GM10248 (cell line): ENCODE measurements at regions not wholly inside any gene's neighbourhood (a gene's known extent, or its start where the extent isn't known, plus 50 kb on each side); places are given as distances from the start of the nearest gene placed in this dataset.
"Not testable (repeated sequence)": the region's sequence is repeated elsewhere in the genome, so short reads cannot be mapped to it uniquely, and the experiment has no call there.

Source experiments
- CTCF ChIA-PET: fragments of 300-600 bp; sonication (Branson Sonifier 250); formaldehyde crosslinking; extraction: SDS; loops from one replicate; lab custom pipeline; 2021; ENCODE audit warnings: antibody characterized with exemption; lab: Yijun Ruan, JAX
- POLR2A ChIA-PET: fragments of 350-650 bp; sonication (Branson Sonifier 250); formaldehyde crosslinking; extraction: SDS; loops from one replicate; lab custom pipeline; 2020; ENCODE audit warnings: antibody characterized with exemption; lab: Yijun Ruan, JAX
- DNase-seq: peaks from one replicate; pipeline ENCODE4 v3.0.0; 2012; ENCODE audit errors: extremely low spot score
- TF ChIP-seq, protein P1 (sequence below): IDR thresholded peaks from 2 replicates; pipeline ENCODE4 v1.5.1; 2012; ENCODE audit warnings: mild to moderate bottlenecking, low read depth; ENCODE audit errors: extremely low read depth, missing control alignments, control extremely low read depth

DNA sequence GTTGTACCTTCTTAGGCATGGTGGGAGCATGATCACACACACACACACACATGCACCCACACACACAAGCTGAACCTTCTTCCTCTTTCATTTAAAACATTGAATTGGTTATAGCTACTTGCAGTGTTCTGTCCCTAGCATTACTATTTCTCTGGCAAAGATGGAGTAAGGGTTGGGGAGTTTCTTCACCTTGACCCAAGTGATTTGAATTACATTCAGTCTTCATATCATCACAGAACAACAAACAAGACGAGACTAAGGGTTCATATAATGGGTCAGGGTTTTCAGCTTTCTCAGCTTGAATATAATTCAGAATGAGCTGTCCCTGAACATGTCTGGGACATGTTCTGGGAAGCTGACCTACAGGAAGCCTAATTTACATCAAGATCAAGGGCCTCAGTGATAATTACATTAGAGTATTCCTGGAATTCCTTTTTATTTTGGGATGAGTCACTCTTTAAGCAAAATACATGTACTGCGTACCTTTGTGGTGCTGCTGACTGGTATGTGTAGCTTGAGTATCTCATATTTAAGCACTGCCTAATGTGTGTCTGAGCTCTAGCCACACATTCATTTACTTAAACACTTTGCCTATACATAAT is 213.5 kb upstream of the TMEM229A start:
- CTCF ChIA-PET, result interaction anchor here (0.8 to 1.0 kb wide), 2 partner anchors 9 to 27 kb away, joined by 3 read pairs; no protein-coding TSS in a partner anchor
- no peak for DNase-seq
- TF ChIP-seq, protein P1, sequence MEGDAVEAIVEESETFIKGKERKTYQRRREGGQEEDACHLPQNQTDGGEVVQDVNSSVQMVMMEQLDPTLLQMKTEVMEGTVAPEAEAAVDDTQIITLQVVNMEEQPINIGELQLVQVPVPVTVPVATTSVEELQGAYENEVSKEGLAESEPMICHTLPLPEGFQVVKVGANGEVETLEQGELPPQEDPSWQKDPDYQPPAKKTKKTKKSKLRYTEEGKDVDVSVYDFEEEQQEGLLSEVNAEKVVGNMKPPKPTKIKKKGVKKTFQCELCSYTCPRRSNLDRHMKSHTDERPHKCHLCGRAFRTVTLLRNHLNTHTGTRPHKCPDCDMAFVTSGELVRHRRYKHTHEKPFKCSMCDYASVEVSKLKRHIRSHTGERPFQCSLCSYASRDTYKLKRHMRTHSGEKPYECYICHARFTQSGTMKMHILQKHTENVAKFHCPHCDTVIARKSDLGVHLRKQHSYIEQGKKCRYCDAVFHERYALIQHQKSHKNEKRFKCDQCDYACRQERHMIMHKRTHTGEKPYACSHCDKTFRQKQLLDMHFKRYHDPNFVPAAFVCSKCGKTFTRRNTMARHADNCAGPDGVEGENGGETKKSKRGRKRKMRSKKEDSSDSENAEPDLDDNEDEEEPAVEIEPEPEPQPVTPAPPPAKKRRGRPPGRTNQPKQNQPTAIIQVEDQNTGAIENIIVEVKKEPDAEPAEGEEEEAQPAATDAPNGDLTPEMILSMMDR, result no peak
- POLR2A ChIA-PET, result no interaction called here

DNA sequence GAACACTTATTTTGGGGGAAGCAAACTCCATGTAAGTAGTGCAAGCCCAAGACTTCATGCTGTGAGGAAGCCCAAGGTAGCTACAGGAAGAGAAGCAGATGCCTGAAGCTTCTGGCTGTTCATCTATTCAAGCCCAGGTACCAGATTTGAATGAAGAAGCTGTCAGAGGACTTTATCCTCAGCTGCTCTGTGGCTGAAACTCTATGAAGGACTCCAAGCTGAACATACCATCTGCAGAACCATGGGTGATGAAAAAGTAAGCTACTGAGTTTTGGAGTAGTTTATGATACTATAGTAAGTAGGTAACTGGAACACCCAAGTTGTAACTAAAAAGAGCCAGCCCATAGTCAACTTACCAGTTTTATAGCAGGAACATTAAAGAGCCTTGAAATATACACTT is 211.6 kb upstream of the TMEM229A start:
- DNase-seq, POLR2A ChIA-PET, CTCF ChIA-PET: not testable (repeated sequence)

DNA sequence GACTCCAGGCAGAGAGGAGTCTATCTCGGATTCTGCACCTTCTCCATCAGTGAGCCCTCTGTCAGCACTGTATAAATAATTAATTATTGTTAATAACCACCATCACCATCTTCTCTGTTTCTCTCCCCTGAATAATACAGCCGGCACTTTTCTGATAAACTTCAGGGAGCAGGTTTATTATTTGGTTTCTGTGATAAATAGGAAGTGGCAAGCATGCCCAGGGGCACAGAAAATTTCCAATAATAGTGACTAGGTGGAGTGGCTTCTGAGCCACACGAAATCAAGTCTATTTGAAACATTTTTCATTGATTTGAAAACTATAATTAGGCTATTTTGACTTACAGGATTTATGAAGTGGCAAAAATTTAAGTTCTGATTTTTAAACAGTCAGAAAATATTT is 186.8 kb upstream of the TMEM229A start:
- TF ChIP-seq, protein P1, result no peak
- CTCF ChIA-PET, result interaction anchor here (0.9 to 1.9 kb wide), 3 partner anchors 9 to 49 kb away, joined by 3 to 7 read pairs (median 3); no protein-coding TSS in a partner anchor
- POLR2A ChIA-PET, result no interaction called here
- DNase-seq, result no peak

DNA sequence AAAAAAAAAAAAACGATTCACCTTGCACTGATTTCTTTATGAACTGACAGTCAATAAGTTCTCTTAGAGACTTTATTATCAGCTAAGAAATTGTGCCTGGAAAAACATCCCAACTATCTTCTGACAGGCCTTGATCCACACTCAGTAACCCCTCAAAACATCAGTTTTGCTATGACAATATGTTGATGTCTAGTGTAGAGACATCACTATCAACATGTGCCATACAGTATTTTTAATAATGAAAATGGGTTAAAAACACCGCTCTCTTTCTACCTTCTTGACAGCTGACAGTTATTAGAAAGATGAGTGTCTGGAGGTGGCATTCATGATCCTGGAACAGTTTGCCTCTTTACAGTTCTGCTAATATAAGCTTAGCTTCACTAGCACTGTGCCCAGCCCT is 175.8 kb upstream of the TMEM229A start:
- ChIA-PET POLR2A (interaction anchor here (0.6 kb wide), 1 partner anchor 236 kb away, joined by 3 read pairs; no protein-coding TSS in a partner anchor), CTCF (interaction anchor here (1.2 kb wide), 1 partner anchor 10 kb away, joined by 3 read pairs; no protein-coding TSS in a partner anchor)
- TF ChIP-seq, protein P1, result no peak
- DNase-seq, result no peak

DNA sequence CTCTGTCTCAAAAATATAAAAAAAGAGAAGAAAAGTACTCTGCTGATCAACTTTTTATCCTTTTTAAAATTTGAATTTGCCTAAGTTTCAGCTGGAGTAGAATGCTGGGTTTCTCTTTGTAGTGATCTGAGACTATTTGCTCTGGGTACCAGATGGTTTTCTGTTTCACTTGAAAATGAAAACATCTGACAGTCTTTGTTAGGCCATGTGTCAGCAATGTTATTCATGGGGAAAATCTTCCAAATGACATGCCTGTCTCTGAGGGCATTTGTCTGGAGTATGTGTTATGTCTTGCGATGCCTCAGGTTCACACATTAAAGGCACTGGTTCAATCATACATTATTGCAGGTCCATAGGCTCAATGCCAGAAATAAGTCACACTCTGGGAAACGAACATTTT is 175.3 kb upstream of the TMEM229A start:
- POLR2A ChIA-PET, result no interaction called here

DNA sequence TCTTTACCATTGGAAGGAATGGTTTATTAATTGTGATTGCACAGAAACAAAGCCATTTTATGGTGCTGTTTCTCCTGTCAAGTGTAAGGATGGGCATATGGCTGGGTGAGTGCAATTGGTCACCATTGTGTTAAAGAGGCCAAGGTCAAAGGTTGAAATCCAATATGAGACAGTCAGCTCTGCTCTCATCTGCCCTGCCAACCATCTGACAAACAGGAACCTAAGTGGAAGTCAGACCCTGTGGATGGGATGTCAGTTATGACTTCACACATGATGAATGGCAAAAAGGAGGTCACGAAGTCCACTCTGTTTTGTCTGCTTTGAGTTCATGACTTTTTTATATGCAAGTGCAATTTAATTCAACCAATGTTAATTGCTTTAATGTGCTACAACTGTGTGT is 172.7 kb upstream of the TMEM229A start:
- DNase-seq, result no peak
- POLR2A ChIA-PET, result no interaction called here
- TF ChIP-seq, protein P1, result no peak
- CTCF ChIA-PET, result interaction anchor here (1.2 to 3.6 kb wide), 2 partner anchors 13 to 16 kb away, joined by 3 to 11 read pairs; no protein-coding TSS in a partner anchor

More for the DNA sequence above, 175.3 kb upstream of the TMEM229A start:
- TF ChIP-seq, protein P1, result no peak
- no peak for DNase-seq
- CTCF ChIA-PET, result no interaction called here

DNA sequence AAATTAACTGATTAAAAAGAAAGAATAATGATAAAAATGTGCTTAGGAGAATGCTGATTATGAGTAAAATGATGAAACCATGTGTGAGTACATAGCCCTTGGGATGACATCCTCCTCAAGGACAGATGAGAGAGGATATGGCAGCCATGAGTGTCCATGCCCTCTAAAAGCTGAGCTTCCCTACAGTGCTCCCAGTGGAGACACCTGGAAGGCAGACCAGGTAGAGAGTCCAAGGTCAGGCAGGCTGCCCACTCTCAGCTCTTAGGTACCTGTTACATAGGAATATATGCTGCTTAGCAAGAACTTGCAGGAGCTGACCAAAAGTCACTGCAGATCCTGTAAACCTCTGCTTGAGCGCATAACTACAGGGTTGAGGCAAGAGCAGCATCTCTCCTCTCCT is 169.7 kb upstream of the TMEM229A start:
- TF ChIP-seq, protein P1, result no peak
- CTCF ChIA-PET, result interaction anchor here (1.1 to 3.6 kb wide), 4 partner anchors 14 to 566 kb away, joined by 3 to 11 read pairs (median 4); no protein-coding TSS in a partner anchor
- no peak for DNase-seq
- POLR2A ChIA-PET, result no interaction called here
